DMS79 treated with DMSO at 0.1 percent for 48 hours (cell line): ENCODE measurements at regions not wholly inside any gene's neighbourhood (a gene's known extent, or its start where the extent isn't known, plus 50 kb on each side); places are given as distances from the start of the nearest gene placed in this dataset.
"Not testable (repeated sequence)": the region's sequence is repeated elsewhere in the genome, so short reads cannot be mapped to it uniquely, and the experiment has no call there.

Source experiments
- DNase-seq: peaks from one replicate; lab custom pipeline; 2025; lab: John Stamatoyannopoulos, UW

GRCh38 chr10:61271127-61271780, 181.9 kb downstream of the TMEM26 start:
- no peak for DNase-seq

GRCh38 chr10:61263518-61263917, 189.7 kb downstream of the TMEM26 start:
- no peak for DNase-seq

- no peak for DNase-seq
Measured at GRCh38 chr10:61262486-61263261, 190.5 kb downstream of the TMEM26 start.

- no peak for DNase-seq
Measured at GRCh38 chr10:61257956-61258496, 195.2 kb downstream of the TMEM26 start.

GRCh38 chr10:61257136-61257535, 196.0 kb downstream of the TMEM26 start:
- no peak for DNase-seq

GRCh38 chr10:61252326-61252725, 200.9 kb downstream of the TMEM26 start:
- DNase-seq = not testable (repeated sequence)

- no peak for DNase-seq
Measured at GRCh38 chr10:61251089-61251488, 202.1 kb downstream of the TMEM26 start.

- DNase-seq = no peak
Measured at GRCh38 chr10:61250131-61250530, 203.1 kb downstream of the TMEM26 start.

GRCh38 chr10:61248013-61248412, 205.2 kb downstream of the TMEM26 start:
- DNase-seq = no peak

GRCh38 chr10:61244261-61244775, 208.9 kb downstream of the TMEM26 start:
- DNase-seq = no peak

- no peak for DNase-seq
Measured at GRCh38 chr10:61232780-61233179, 220.4 kb downstream of the TMEM26 start.

- DNase-seq = no peak
Measured at GRCh38 chr10:61225939-61226338, 227.2 kb downstream of the TMEM26 start.

GRCh38 chr10:61223576-61223975, 229.6 kb downstream of the TMEM26 start:
- no peak for DNase-seq

- DNase-seq = no peak
Measured at GRCh38 chr10:61219696-61220095, 233.5 kb downstream of the TMEM26 start.

GRCh38 chr10:61217851-61218565, 235.2 kb downstream of the TMEM26 start:
- no peak for DNase-seq

- DNase-seq = no peak
Measured at GRCh38 chr10:61215246-61215645, 237.9 kb downstream of the TMEM26 start.

- no peak for DNase-seq
Measured at GRCh38 chr10:61211468-61211867, 241.7 kb downstream of the TMEM26 start.

GRCh38 chr10:61197057-61197456, 253.1 kb upstream of the RHOBTB1 start:
- no peak for DNase-seq

- no peak for DNase-seq
Measured at GRCh38 chr10:61195211-61195610, 251.2 kb upstream of the RHOBTB1 start.

- not testable (repeated sequence) for DNase-seq
Measured at GRCh38 chr10:61192589-61192988, 248.6 kb upstream of the RHOBTB1 start.

GRCh38 chr10:61192042-61192441, 248.1 kb upstream of the RHOBTB1 start:
- no peak for DNase-seq

- DNase-seq = no peak
Measured at GRCh38 chr10:61189912-61190311, 245.9 kb upstream of the RHOBTB1 start.
